HG02571 (cell line): ENCODE measurements at regions not wholly inside any gene's neighbourhood (a gene's known extent, or its start where the extent isn't known, plus 50 kb on each side); places are given as distances from the start of the nearest gene placed in this dataset.

Experiments used
- ATAC-seq: cut with Tn5 transposase; IDR thresholded peaks from one replicate; pipeline ENCODE4 v1.9.1; 2021; ENCODE audit warnings: mild to moderate bottlenecking, moderate library complexity; ENCODE audit not compliant: unreplicated experiment

DNA sequence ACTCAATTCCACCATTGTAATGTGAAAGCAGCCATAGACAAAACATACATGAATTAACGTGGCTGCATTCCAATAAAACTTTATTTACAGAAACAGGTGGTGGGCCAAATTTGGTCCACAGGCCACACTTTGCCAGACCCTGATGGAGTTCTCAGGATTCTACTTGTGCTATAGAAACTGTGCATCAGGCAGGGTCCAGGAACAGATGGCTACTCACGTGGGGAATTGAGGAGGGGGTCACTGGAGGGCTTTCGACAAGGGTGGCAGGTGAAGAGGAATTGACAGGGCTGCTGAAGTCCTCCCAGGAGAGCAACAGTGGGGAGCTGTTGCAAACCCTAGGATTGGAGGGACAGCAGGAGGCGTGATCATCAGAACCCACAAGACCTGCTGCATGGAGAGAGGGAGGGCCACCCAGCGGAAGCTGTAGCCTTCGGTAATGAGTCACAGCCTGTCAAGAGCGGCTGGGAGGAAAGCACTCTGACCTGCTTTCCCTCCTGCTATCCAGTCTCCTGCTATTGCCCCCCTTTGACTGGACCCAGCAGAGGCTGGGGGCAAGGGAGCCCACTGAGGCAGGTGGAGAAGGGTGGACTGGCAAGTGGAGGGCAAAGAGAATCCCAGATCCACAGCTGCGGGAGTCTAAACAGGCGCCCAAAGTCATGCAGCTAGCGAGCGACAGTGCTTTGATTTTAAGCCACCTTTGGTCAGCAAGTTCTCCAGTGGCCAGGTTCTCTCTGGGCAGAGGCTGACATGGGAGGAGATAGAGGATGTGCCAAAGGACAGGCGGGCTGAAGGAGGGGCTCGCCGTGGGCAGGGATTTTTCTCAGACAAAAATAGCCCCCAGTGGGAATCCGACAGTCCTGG lies 138.3 kb upstream of the SMIM23 start:
- ATAC-seq: no peak

DNA sequence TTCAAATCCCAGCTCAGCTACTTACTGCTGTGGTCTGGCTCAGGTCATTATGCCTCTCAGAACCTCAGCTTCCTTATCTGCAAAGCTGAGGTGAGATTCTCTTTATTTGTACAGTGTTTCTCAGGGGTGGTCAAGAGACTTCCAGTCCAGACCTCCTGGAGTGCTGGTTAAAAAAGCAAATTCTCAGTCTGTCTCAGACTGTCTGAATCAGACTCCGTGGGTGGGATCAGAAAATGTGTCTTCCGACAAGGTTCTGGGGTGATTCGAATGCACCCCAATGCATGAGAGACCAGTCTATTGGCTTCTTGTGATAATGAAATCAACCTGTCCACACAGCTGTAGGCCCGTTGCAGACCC lies 137.7 kb upstream of the SMIM23 start:
- ATAC-seq: no peak

DNA sequence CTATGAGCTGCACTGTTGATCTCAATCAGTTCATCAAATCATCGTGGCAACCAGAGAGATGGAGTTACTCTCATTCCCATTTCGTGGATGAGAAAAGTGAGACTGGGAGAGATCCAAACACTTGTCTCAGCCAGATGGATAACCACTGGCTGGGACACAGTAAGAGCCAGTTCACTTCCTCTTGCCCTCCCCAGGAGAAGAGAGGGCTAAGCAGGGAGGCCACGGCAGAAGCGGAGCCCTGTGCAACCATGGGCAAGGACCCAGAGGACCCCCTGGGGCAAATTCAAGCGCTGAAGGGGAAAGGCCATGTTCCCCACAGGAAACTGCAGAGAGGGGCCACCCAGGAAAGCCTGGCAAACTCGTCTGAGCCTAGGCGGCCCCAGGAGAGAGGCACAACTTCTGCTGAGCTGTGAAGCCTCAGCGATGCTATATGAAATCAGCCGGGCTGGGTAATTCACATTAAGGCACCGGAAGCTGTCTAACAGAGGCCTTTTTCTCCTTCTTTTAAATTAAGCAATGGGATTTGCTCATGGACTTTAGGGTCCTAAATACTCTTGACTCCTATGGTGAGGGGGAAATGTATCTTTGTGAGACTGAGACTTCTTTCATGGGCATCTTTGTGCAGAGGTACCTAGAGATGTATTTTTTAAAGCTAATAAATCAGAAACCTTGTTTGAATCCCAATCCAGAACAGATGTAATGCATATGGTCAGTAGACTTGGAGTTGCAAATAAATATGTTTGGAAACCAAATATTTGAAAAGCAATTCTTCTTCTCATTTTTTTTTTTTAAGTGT lies 137.1 kb upstream of the SMIM23 start:
- no peak for ATAC-seq

DNA sequence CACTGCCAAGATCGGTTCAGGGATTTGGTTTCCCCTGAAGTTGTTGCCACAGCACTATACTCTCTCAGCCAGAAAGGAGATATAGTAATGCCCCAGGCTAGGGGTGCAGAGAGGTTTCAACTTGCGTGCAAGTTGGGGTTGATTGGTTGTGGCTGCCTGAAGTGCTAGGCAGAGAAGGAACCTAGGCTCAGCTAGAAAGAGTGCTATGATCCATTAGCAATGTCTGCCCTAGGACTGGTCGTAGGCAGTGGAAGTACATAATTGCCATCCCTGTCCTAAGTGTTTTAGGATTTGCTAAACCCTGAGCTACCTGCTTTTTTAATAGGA lies 136.6 kb upstream of the SMIM23 start:
- no peak for ATAC-seq

DNA sequence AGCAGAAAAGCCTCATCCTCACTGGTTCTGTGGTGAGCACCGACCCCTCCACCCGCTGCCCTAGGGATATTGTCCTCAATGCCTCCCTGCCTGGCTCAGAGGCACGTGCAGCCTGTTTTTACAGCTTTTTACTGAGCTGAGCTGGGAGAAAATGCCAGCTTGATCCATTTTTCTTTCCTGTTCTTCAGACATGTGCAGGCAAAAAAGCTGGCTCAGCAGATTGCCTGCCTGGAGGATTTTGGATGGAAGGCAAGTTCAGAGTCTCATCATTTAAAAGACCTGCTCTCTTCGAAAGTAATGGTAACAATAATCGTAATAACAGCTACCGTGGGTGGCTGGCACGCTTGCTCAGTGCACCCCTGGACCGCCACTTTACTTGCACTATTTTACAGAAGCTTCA lies 135.0 kb upstream of the SMIM23 start:
- ATAC-seq: no peak

- ATAC-seq: no peak
Observed at GRCh38 chr5:171651102-171651501, 134.5 kb upstream of the SMIM23 start.

- no peak for ATAC-seq
Observed at GRCh38 chr5:171654881-171655280, 130.7 kb upstream of the SMIM23 start.

- ATAC-seq: no peak
Observed at GRCh38 chr5:171657473-171657872, 128.1 kb upstream of the SMIM23 start.

- ATAC-seq: no peak
Observed at GRCh38 chr5:171659896-171660295, 125.7 kb upstream of the SMIM23 start.

DNA sequence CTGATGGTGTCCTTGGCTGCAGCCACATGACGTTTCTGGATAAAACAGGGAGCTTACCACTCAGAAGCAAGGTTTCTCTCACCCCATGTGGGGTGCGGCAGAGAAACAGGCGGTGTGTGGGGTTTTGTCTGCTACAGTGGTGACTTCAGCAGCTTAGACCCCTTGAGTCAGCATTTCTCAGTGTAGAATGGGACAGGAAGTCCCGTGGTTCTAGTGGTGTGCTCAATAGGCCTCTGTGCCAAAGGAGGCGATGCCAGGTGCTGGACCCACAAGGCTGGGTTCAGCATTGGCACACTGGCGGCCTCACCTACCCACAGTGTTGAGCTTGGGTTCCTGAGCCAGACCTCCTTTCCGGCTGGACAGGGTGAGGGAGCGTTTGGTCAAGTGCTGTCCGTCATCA lies 125.2 kb upstream of the SMIM23 start:
- ATAC-seq: no peak

- ATAC-seq: no peak
Observed at GRCh38 chr5:171661143-171661542, 124.5 kb upstream of the SMIM23 start.

DNA sequence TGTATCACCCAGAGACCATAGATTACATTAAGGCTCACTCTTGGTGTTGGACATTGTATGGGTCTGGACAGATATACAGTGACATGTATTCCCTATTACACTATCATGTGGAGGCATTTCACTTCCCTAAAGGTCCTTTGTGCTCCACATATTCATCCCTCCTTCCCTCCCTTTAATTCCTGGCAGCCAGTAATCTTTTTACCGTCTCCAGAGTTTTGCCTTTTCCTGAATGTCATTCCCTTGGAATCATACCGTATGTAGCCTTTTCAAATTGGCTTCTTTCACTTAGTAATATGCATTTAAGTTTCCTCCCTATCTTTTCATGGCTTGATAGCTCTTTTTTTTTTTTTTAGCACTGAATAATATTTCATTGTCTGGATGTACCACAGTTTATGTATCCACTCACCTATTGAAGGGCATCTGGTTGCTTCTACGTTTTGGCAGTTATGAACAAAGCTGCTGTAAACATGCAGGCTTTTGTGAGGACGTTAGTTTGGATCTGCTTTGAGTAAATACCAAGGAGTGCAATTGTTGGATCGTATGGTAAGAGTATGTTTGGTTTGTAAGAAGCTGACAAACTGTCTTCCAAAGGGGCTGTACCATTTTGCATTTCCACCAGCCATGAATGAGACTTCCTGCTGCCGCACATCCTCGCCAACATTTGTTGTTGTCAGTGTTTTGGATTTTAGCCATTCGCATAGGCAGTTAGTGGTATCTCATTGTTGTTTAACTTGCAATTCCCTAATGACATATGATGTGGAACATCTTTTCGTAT lies 122.1 kb upstream of the SMIM23 start:
- no peak for ATAC-seq

- no peak for ATAC-seq
Observed at GRCh38 chr5:171664489-171664888, 121.1 kb upstream of the SMIM23 start.

GRCh38 chr5:171666815-171667214 lies 118.8 kb upstream of the SMIM23 start:
- no peak for ATAC-seq

DNA sequence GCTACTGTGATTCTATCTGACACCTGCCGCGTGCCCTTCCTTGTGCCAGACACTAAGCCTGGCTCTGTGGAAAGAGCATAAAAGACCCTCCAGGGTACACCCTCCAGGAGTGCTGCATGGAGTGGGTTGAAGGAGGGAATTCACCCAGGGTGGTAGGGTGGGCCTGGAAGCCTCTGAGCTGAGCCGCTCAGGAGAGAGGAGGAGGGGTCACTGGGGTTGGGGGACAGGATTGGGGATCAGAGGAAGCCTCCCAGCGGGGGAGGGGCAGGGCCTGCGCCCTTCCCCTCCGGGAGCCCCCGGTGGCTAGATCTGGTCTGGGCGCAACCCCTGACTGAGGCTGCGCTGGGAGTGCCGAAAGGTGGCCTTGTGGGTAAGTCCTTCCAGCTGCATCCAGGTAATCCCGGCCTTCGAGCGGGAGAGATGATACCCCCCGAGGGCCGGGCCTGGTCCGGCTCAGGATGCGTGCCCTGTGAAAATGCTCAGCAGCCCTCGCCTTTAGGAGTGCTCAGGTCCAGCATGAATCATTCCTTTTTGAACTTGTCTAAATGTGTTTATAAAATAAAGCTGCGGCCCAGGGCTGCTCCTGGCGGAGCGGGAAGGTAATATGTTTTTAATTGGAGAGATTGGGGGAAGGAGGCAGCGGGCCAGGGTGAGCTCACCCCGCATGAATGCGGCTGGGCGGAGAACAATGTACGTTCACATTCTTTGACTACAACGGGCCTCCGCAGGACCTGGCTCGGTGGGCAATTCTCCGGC lies 118.1 kb upstream of the SMIM23 start:
- no peak for ATAC-seq

- no peak for ATAC-seq
Observed at GRCh38 chr5:171668097-171668412, 117.6 kb upstream of the SMIM23 start.

- ATAC-seq: no peak
Observed at GRCh38 chr5:171669571-171669970, 116.0 kb upstream of the SMIM23 start.

DNA sequence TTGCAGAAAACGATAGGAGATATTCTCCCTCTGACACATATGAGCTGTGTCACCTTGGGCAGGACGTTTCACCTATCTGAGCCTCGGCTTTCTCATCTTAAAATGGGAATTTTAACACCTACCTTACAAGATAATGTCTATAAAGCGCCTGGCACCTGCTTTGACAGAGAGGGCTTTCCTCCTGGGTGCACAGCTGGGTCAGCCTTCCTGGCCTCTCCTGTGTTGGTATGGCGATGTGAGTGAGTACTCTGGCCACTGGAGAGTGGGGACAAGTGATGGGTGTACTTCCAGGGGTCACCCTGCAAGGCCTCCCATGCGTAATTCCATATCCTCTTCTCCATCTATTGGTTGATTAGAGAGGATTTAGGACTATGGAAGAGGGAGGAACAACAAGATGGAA lies 113.1 kb upstream of the SMIM23 start:
- no peak for ATAC-seq

DNA sequence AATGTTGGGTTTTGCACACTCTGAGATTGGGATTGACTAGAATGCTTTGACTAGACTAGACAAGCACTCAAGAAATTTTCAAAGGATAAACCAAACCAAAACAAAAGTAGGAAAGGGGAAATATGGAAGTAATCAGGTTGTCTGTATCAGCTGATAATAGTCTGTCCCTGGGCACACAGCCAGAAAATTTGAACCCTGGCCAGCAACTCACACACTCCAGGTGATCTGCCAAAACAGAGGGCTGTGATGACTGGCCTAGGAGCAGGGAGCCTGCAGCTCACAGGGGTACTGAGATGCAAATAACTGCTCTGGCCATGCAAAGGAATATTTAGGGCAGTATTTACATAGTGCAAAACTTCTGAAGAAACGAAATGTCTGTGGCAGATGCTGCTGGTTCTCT lies 112.3 kb upstream of the SMIM23 start:
- ATAC-seq: no peak

- no peak for ATAC-seq
Observed at GRCh38 chr5:171673840-171674239, 111.8 kb upstream of the SMIM23 start.

GRCh38 chr5:171675511-171675910 lies 110.1 kb upstream of the SMIM23 start:
- no peak for ATAC-seq
